K562 (cell line): ENCODE measurements at regions not wholly inside any gene's neighbourhood (a gene's known extent, or its start where the extent isn't known, plus 50 kb on each side); places are given as distances from the start of the nearest gene placed in this dataset.

Experiments used
- ATAC-seq: fragments of 200-7000 bp; cut with Tn5 transposase; 3 replicates; pipeline ENCODE4 v1.9.1; 2020; ENCODE audit warnings: moderate library complexity
- BruUV-seq: library from RNA; stranded (reverse); fragments of 400-500 nt; replicated peaks from 2 replicates; lab custom pipeline; 2021; lab: Mats Ljungman, UMichigan
- CTCF ChIA-PET: fragments of 300-600 bp; formaldehyde crosslinking; extraction: SDS; loops from one replicate; lab custom pipeline; 2021; ENCODE audit warnings: low intra/inter-chr PET ratio; lab: Yijun Ruan, JAX
- POLR2A ChIA-PET: fragments of 300-600, 350-650 bp; sonication (Branson Sonifier 250); formaldehyde crosslinking; extraction: SDS; loops from one replicate; lab custom pipeline; 2021; ENCODE audit warnings: antibody characterized with exemption, inconsistent platforms; lab: Yijun Ruan, JAX
- DNase-seq, 4 experiments: peaks; one replicate each; pipeline versions ENCODE4 v3.0.0 to v3.0.0-alpha.2; 2011 to 2018; ENCODE audit warnings: low spot score in 3 of 4, mixed read lengths in 3 of 4; ENCODE audit errors: extremely low read depth in 1 of 4
- FAIRE-seq: peaks from 2 replicates; lab custom pipeline; 2011; peaks lifted over from hg19 to GRCh38; lab: Jason Lieb, UNC
- H2AFZ ChIP-seq: 2 replicates; pipeline ENCODE4 v1.6.0; 2011; ENCODE audit warnings: low read depth, low read length, control low read depth, inconsistent platforms
- H3K27ac ChIP-seq: fragments of 200-600 bp; 3 replicates; pipeline ENCODE4 v1.8.0; 2011; ENCODE audit warnings: low read depth, mild to moderate bottlenecking, control low read depth, inconsistent platforms, low read length, moderate library complexity, mixed read lengths; ENCODE audit errors: extremely low read depth
- H3K27me3 ChIP-seq, 2 experiments: fragments of 300-600 bp in 1 of 2; 2 replicates in 1 of 2; 3 replicates in 1 of 2; pipeline versions ENCODE4 v1.6.0 to v1.8.0; 2011; ENCODE audit warnings: inconsistent platforms in 2 of 2, low read length in 2 of 2, mild to moderate bottlenecking in 1 of 2, mixed read lengths in 1 of 2, moderate library complexity in 1 of 2; ENCODE audit not compliant: control insufficient read depth in 2 of 2, insufficient read depth in 2 of 2
- H3K36me3 ChIP-seq: fragments of 300-600 bp; 3 replicates; pipeline ENCODE4 v1.8.0; 2011; ENCODE audit warnings: mild to moderate bottlenecking, low read length, inconsistent platforms; ENCODE audit not compliant: control insufficient read depth, insufficient read depth
- H3K4me1 ChIP-seq, 2 experiments: fragments of 200-600 bp in 1 of 2; replicated peaks in 1 of 2; 2 replicates in 1 of 2; 3 replicates in 1 of 2; pipeline versions ENCODE4 v1.5.1 to v1.8.0; 2011; ENCODE audit warnings: inconsistent platforms in 2 of 2, low read length in 2 of 2, mild to moderate bottlenecking in 1 of 2, mixed read lengths in 1 of 2, moderate library complexity in 1 of 2; ENCODE audit not compliant: control insufficient read depth in 2 of 2, insufficient read depth in 2 of 2
- H3K4me2 ChIP-seq: 2 replicates; pipeline ENCODE4 v1.6.1; 2011; ENCODE audit warnings: low read length, control low read depth, inconsistent platforms, mixed read lengths; ENCODE audit not compliant: insufficient read depth
- H3K4me3 ChIP-seq: fragments of 200-600 bp; sonication (generic), shearing (Covaris generic); 2 replicates; pipeline ENCODE4 v1.5.1; 2016; ENCODE audit warnings: control low read depth, inconsistent platforms
- H3K79me2 ChIP-seq: fragments of 200-600 bp; 3 replicates; pipeline ENCODE4 v1.8.0; 2011; ENCODE audit warnings: low read length, inconsistent platforms; ENCODE audit not compliant: control insufficient read depth, insufficient read depth
- H3K9ac ChIP-seq, 2 experiments: 2 replicates each; pipeline versions ENCODE4 v1.6.0 to v1.6.1; 2011; ENCODE audit warnings: low read depth in 2 of 2, low read length in 2 of 2, control low read depth in 1 of 2, inconsistent platforms in 1 of 2, mild to moderate bottlenecking in 1 of 2, mixed read lengths in 1 of 2; ENCODE audit not compliant: insufficient read depth in 1 of 2
- H3K9me1 ChIP-seq: one replicate; pipeline ENCODE4 v1.6.0; 2011; ENCODE audit warnings: inconsistent platforms, mild to moderate bottlenecking, low read length, moderate library complexity; ENCODE audit not compliant: control insufficient read depth, insufficient read depth
- H3K9me3 ChIP-seq: replicated peaks from 2 replicates; pipeline ENCODE4 v1.5.1; 2011; ENCODE audit warnings: low read depth, low read length, inconsistent platforms; ENCODE audit not compliant: control insufficient read depth, insufficient read depth
- H4K20me1 ChIP-seq: replicated peaks from 2 replicates; pipeline ENCODE4 v1.6.1; 2011; ENCODE audit warnings: low read length, inconsistent platforms, mixed read lengths; ENCODE audit not compliant: control insufficient read depth, insufficient read depth
- CBX5 ChIP-seq: IDR thresholded peaks from 2 replicates; pipeline ENCODE4 v1.6.1; 2014; ENCODE audit warnings: low read depth, borderline replicate concordance
- ETV1 ChIP-seq: fragments of 450-650 bp; conservative IDR thresholded peaks from 2 replicates; pipeline ENCODE4 v1.6.1; 2016; ENCODE audit warnings: missing genetic modification characterization, control low read depth, low read depth, missing compliant biosample characterization
- KDM2B ChIP-seq: fragments of 250-450 bp; sonication (Bioruptor Pico); IDR thresholded peaks from 2 replicates; pipeline ENCODE4 v1.8.0; 2021; ENCODE audit warnings: mild to moderate bottlenecking, moderate library complexity
- MLX ChIP-seq, 2 experiments: fragments of 450-650 bp in 1 of 2; sonication (generic) in 1 of 2; formaldehyde crosslinking; conservative IDR thresholded peaks; 2 replicates each; pipeline versions ENCODE4 v1.4.0 to v1.8.1; 2020 to 2022; ENCODE audit warnings: mild to moderate bottlenecking in 1 of 2, missing genetic modification reagents in 1 of 2
- NCOA1 ChIP-seq: fragments of 450-650 bp; IDR thresholded peaks from 2 replicates; pipeline ENCODE4 v1.6.1; 2016; ENCODE audit warnings: low read depth
- RBFOX2 ChIP-seq: fragments of 200-400 bp; formaldehyde crosslinking; IDR thresholded peaks from 2 replicates; pipeline ENCODE4 v1.6.1; 2017; ENCODE audit warnings: low read depth, mild to moderate bottlenecking, low read length, moderate library complexity
- SMARCB1 ChIP-seq: IDR thresholded peaks from 2 replicates; pipeline ENCODE4 v1.6.1; 2011; ENCODE audit warnings: improper control_type of control experiment, low read depth; ENCODE audit not compliant: insufficient read length
- ZNF12 ChIP-seq: sonication (generic); formaldehyde crosslinking; IDR thresholded peaks from 2 replicates; pipeline ENCODE4 v1.4.0; 2020; ENCODE audit warnings: mild to moderate bottlenecking, missing genetic modification reagents
- ZNF561 ChIP-seq: fragments of 450-650 bp; formaldehyde crosslinking; conservative IDR thresholded peaks from 2 replicates; pipeline ENCODE4 v1.4.0; 2020; ENCODE audit warnings: mild to moderate bottlenecking, moderate library complexity
- ZNF785 ChIP-seq: fragments of 250-450 bp; sonication (Bioruptor Pico); IDR thresholded peaks from 2 replicates; pipeline ENCODE4 v1.4.0; 2020; ENCODE audit warnings: mild to moderate bottlenecking
- WGBS: fragments of 100-300 bp; shearing (Covaris generic); methylation state at CpG from one replicate; pipeline ENCODE4 v1.1.6; 2016; ENCODE audit warnings: low coverage, mixed read lengths; ENCODE audit not compliant: insufficient coverage; ENCODE audit errors: missing lambda C conversion rate; 5-methylcytosine and 5-hydroxymethylcytosine counted together
- in situ Hi-C: fragments of 300-500 bp; cut with MboI; formaldehyde crosslinking; loops from 4 replicates; pipeline ENCODE4 v1.15.0; 2018; ENCODE audit warnings: inconsistent platforms, mixed read lengths
- intact Hi-C: fragments of 100-400 bp; cut with micrococcal nuclease; formaldehyde crosslinking; loops from 2 replicates; pipeline ENCODE4 v1.14.2; 2022

GRCh38 chr13:38073931-38074330, 204.4 kb upstream of the TRPC4 start:
- H3K27me3 ChIP-seq, result no peaks in the 10 kb centered on the region
- no peaks in the 10 kb centered on the region for H3K9me1 ChIP-seq
- no peak for DNase-seq
- TF ChIP-seq MLX (CRISPR knock-in tag; conservative IDR thresholded peaks at IDR 0.05) (no peak), CBX5 (no peak), NCOA1 (no peak), SMARCB1 (no peak), RBFOX2 (no peak), ZNF561 (CRISPR knock-in tag) (no peak), ZNF12 (CRISPR knock-in tag) (no peak), ETV1 (tag) (no peak), KDM2B (CRISPR knock-in tag) (no peak), ZNF785 (CRISPR knock-in tag) (no peak)
- CTCF ChIA-PET, result no interaction called here
- H3K4me3 ChIP-seq, result no peak overlapping the region
- WGBS, result 0% methylated on average over 1 of the region's 1 CpG
- no peak overlapping the region for H3K4me2 ChIP-seq
- POLR2A ChIA-PET, result no interaction called here
- H3K79me2 ChIP-seq, result no peaks in the 10 kb centered on the region
- in situ Hi-C loops, result no loop called here
- ATAC-seq, result no peak
- no peak overlapping the region for H3K27ac ChIP-seq
- H3K36me3 ChIP-seq, result no peaks in the 10 kb centered on the region
- H2AFZ ChIP-seq, result no peak overlapping the region
- no peaks in the 10 kb centered on the region for H4K20me1 ChIP-seq
- H3K9me3 ChIP-seq, result no peaks in the 10 kb centered on the region
- BruUV-seq, result no TSS peak
- FAIRE-seq, result no peak
- H3K4me1 ChIP-seq, result no peaks in the 10 kb centered on the region
- H3K9ac ChIP-seq, result no peak overlapping the region
- intact Hi-C loops, result no loop called here
